C4-2B (cell line): ENCODE measurements at regions not wholly inside any gene's neighbourhood (a gene's known extent, or its start where the extent isn't known, plus 50 kb on each side); places are given as distances from the start of the nearest gene placed in this dataset.

ENCODE experiments used
- H3K27ac ChIP-seq: fragments of 450-650 bp; 2 replicates; pipeline ENCODE4 v1.5.1; 2017
- CTCF ChIP-seq: fragments of 450-650 bp; conservative IDR thresholded peaks from 2 replicates; pipeline ENCODE4 v1.5.1; 2017; ENCODE audit warnings: mild to moderate bottlenecking
- ZFX ChIP-seq: fragments of 450-650 bp; IDR thresholded peaks from 2 replicates; pipeline ENCODE4 v1.6.1; 2017

- H3K27ac ChIP-seq = no peak overlapping the region
- TF ChIP-seq CTCF (no peak), ZFX (no peak)
Observed at GRCh38 chr18:39692367-39693015, 2126.9 kb upstream of the CELF4 start.

GRCh38 chr18:39685303-39685902 is 2119.8 kb upstream of the CELF4 start:
- TF ChIP-seq ZFX = no peak
- TF ChIP-seq CTCF = no peak
- no peak overlapping the region for H3K27ac ChIP-seq

- no peak for TF ChIP-seq ZFX
- TF ChIP-seq CTCF = no peak
- H3K27ac ChIP-seq = no peak overlapping the region
Observed at GRCh38 chr18:39681061-39681460, 2115.5 kb upstream of the CELF4 start.

GRCh38 chr18:39675906-39676305 is 2110.3 kb upstream of the CELF4 start:
- TF ChIP-seq CTCF (no peak), ZFX (no peak)
- no peak overlapping the region for H3K27ac ChIP-seq

GRCh38 chr18:39675368-39675767 is 2109.8 kb upstream of the CELF4 start:
- no peak for TF ChIP-seq ZFX
- H3K27ac ChIP-seq = no peak overlapping the region

- H3K27ac ChIP-seq = no peak overlapping the region
Observed at GRCh38 chr18:39672171-39672570, 2106.6 kb upstream of the CELF4 start.

GRCh38 chr18:39667905-39668304 is 2102.3 kb upstream of the CELF4 start:
- TF ChIP-seq CTCF (no peak), ZFX (no peak)
- H3K27ac ChIP-seq = no peak overlapping the region

More at GRCh38 chr18:39672171-39672570, 2106.6 kb upstream of the CELF4 start:
- TF ChIP-seq ZFX (no peak), CTCF (no peak)

- no peak for TF ChIP-seq ZFX
- TF ChIP-seq CTCF = no peak
- no peak overlapping the region for H3K27ac ChIP-seq
Observed at GRCh38 chr18:39666541-39666940, 2100.9 kb upstream of the CELF4 start.
